ENCODE measurements at regions not wholly inside any gene's neighbourhood (a gene's known extent, or its start where the extent isn't known, plus 50 kb on each side); places are given as distances from the start of the nearest gene placed in this dataset.

GRCh38 chr4:41423117-41423516 lies 114.8 kb upstream of the LIMCH1 start (continued):
- TF ChIP-seq TAF1 (IDR thresholded peaks at IDR 0.05; ENCODE audit: low read depth, low read length) (no peak), SIX5 (IDR thresholded peaks at IDR 0.05; ENCODE audit: low read depth, low read length) (no peak), KDM4A (IDR thresholded peaks at IDR 0.05; ENCODE audit: low read depth, low read length, severe bottlenecking) (no peak), ASH2L (IDR thresholded peaks at IDR 0.05; ENCODE audit: low read length) (no peak)
